Stimulated activated CD4-positive, alpha-beta T cell treated with anti-CD3 and anti-CD28 coated beads, Interleukin-4, amount 100 ng/mL, for 1 hour (primary cell): ENCODE measurements at regions not wholly inside any gene's neighbourhood (a gene's known extent, or its start where the extent isn't known, plus 50 kb on each side); places are given as distances from the start of the nearest gene placed in this dataset.
"Not testable (repeated sequence)": the region's sequence is repeated elsewhere in the genome, so short reads cannot be mapped to it uniquely, and the experiment has no call there.

Experiments used
- DNase-seq: peaks from one replicate; pipeline ENCODE4 v3.0.0-alpha.2; 2020

DNA sequence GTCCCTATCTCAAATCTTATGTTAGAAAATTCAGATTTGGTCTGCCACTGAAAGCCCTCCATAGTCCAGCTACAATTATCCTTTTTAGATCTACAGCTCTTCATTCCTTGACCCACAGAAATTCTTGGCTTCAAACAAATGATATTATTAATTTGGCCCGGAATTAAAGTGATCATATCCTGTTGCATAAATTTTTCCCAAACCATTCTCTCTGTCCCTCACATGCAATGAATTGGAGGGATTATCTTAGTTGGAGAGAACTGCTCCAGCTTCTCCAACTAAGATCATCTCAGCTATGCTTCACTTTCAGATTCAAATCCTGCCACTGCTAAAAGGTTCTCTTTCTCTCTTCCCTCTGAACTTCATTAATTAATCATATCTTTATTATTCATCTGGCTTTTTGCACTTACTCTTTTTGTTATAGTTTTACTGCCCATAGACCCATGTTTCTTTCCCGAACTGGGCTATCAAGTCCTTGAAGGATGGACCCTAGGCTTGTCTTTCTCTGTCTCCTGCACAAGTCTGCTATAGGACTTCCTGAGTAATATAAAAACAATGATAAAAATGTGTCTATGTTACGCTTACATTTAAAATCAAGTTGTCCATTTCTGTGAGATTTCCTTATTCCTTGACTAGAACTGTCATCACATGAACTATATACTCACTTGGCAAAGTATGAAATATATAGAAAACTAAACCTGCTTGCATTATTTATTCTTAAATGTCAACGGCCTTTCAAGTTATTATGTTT lies 493.9 kb upstream of the MARCKS start:
- DNase-seq = no peak

- DNase-seq = no peak
These were observed 493.3 kb upstream of the MARCKS start for GRCh38 chr6:113363866-113364265.

- no peak for DNase-seq
These were observed 492.4 kb upstream of the MARCKS start for GRCh38 chr6:113364766-113365165.

GRCh38 chr6:113365191-113365590 lies 492.0 kb upstream of the MARCKS start:
- DNase-seq = no peak

GRCh38 chr6:113366505-113366904 lies 490.6 kb upstream of the MARCKS start:
- no peak for DNase-seq

DNA sequence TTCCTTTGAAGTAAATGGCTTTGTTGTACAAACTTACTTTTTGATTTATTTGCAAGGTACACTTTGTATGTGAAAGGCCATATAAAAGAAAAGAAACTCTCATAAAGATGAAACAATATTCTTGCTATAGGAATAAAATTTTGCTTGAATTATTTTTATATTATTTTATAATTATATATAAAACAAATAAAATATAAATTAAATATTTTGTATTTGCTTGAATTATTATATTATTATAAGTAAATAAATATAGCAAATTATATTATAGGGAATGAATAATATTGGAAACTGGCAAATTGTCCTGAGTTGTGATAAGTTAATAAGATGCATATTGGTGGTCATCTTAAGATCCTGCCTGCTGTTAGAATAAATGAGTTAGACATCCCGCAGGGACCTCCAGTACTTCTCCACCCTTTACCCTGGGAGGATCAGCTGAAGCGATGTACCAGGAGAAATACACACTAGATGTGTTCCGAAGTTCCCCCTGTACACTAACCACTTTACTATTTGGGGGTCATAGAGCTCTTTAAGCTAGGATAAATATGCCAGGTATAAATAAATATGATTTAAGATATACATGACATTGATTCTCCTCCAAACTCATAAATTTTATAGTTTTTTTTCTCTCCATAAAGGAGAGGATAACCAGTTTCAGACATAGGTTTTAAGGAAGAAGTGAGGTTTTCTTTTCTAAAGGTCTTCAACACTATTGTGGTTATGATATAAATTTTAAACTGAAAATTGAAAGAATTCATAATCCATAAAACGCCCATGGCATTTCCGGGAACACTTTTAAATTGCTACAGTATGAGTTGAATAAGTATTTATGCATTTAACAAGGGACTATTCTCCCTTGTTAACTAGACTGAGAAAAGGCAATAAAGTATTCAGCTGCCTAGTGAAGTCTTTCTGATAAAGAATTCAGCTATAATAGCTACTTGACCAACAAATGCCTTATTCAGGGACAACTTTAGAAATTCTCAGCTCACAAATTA lies 486.3 kb upstream of the MARCKS start:
- DNase-seq = no peak

- not testable (repeated sequence) for DNase-seq
These were observed 481.7 kb upstream of the MARCKS start for GRCh38 chr6:113375466-113375865.

- no peak for DNase-seq
These were observed 480.9 kb upstream of the MARCKS start for GRCh38 chr6:113375950-113376846.

- DNase-seq = no peak
These were observed 480.3 kb upstream of the MARCKS start for GRCh38 chr6:113376847-113377165.

- no peak for DNase-seq
These were observed 479.7 kb upstream of the MARCKS start for GRCh38 chr6:113377362-113377942.

DNA sequence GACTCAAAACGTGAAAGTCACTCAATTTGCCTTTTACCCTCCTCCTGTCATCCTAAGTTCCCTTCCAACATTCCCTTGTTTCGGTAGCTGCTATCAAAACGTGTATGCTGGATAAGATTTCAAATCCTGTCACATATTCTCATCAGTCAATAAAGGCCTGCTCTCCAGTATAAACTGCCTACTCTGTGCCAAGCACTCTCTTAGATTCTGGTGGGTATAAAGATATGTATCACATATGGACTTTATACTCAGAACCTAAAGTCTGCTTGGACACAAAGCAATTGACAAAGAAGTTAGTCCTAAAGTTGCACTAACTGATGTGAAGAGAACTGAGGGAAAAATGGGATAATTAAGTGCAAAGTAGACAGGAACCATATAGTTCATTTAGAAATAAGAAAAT lies 476.6 kb upstream of the MARCKS start:
- no peak for DNase-seq

DNA sequence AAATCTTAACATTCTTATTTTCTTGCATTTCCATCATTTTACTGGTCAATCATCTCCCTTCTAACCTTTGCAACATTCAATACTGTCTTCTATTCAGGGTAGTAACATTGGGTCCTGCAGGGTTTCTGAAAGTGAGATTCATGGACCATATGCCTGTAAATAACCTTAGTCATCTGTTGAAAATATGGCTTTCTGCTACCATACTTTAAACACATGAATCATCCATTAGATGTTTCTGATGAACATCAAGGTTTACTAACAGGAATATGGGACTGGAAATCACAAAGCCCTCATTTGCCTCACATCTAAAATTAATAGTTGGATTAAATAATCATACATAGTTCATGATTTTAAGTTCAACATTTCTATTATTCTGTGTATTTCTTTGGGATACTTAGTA lies 475.9 kb upstream of the MARCKS start:
- no peak for DNase-seq

GRCh38 chr6:113381959-113382358 lies 475.2 kb upstream of the MARCKS start:
- DNase-seq = no peak

- no peak for DNase-seq
These were observed 473.4 kb upstream of the MARCKS start for GRCh38 chr6:113383701-113384100.

GRCh38 chr6:113385020-113385431 lies 472.1 kb upstream of the MARCKS start:
- DNase-seq = no peak

GRCh38 chr6:113388996-113389395 lies 468.1 kb upstream of the MARCKS start:
- DNase-seq = no peak

- DNase-seq = no peak
These were observed 464.5 kb upstream of the MARCKS start for GRCh38 chr6:113392551-113393055.

- DNase-seq = no peak
These were observed 462.9 kb upstream of the MARCKS start for GRCh38 chr6:113394216-113394615.

GRCh38 chr6:113394729-113395128 lies 462.4 kb upstream of the MARCKS start:
- DNase-seq = no peak

DNA sequence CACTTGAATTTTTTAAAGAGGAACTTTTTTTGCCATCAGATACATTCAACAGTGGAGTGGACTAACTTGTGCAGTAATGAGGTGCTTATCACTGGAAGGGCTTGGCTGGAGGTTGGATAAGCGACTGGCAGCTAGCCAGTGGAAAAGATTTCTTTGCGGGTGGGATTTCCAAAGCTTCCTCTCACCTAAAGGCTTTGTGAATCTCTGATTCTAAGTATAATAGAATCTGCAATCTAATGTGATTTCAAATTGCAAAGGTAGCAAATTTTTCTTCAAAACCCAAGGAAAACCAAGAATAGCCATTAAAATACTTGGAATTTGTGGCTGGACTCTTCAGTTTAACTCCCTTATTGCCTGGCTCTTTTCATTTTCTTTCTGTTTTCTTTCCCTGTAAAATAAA lies 460.4 kb upstream of the MARCKS start:
- no peak for DNase-seq

DNA sequence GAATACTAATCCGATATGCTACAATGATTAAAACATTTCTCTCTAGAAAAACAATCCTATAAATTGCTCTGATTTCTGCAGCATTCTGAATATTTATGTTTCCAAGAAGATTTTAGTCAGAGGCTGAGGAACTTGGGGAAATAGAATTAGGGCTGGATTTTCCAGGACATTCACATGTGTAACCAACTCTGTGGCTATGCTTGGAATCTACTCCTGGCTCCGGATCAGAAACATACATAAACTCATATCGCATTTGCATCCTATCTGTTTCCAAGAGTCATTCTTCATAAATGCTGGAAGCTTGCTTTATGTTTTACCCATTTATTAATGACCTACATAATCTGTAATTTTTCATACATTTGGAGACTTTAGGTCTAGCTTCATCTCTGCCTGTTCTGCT lies 459.9 kb upstream of the MARCKS start:
- no peak for DNase-seq

DNA sequence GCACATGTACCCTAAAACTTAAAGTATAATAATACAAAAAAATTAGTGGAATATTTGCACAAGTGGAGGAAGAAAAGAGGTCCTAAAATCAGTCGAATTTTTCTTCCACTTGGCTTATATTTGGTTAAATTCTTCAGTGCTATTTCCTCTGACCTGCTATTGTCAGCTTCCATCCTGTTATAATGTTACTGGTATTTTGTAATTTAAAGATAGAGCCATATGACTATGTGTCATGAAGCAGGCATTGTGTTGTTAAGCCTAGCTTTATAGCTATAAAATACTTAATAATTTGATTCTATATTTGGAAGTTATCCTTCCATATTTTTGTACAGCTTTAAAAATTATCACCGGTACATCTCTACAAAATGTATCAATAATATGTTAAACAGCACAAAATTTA lies 455.9 kb upstream of the MARCKS start:
- DNase-seq = no peak

- DNase-seq = no peak
These were observed 454.6 kb upstream of the MARCKS start for GRCh38 chr6:113402544-113402943.
